Activated CD4-positive, alpha-beta T cell treated with anti-CD3 and anti-CD28 coated beads for 36 hours (primary cell): ENCODE measurements at regions not wholly inside any gene's neighbourhood (a gene's known extent, or its start where the extent isn't known, plus 50 kb on each side); places are given as distances from the start of the nearest gene placed in this dataset.

Experiments
- ATAC-seq: fragments of 200-7000 bp; cut with Tn5 transposase; one replicate; pipeline ENCODE4 v1.10.0; 2021; ENCODE audit warnings: mild to moderate bottlenecking, moderate library complexity
- CTCF ChIA-PET: fragments of 350-600 bp; sonication (Branson Sonifier 250); formaldehyde crosslinking; loops from one replicate; lab custom pipeline; 2021; ENCODE audit warnings: antibody characterized with exemption; lab: Charles Lee
- POLR2A ChIA-PET: fragments of 350-600 bp; sonication (Branson Sonifier 250); formaldehyde crosslinking; loops from one replicate; lab custom pipeline; 2021; ENCODE audit warnings: antibody characterized with exemption, inconsistent platforms; lab: Charles Lee
- DNase-seq: peaks from one replicate; pipeline ENCODE4 v3.0.0-alpha.2; 2020
- H3K27ac Mint-ChIP-seq: one replicate; pipeline ENCODE4 v1.8.0; 2021; ENCODE audit warnings: mixed read lengths
- H3K27me3 Mint-ChIP-seq: one replicate; pipeline ENCODE4 v1.8.0; 2021; ENCODE audit warnings: mixed read lengths
- H3K36me3 Mint-ChIP-seq: one replicate; pipeline ENCODE4 v1.8.0; 2021; ENCODE audit warnings: low read depth, mixed read lengths
- H3K4me1 Mint-ChIP-seq: one replicate; pipeline ENCODE4 v1.8.0; 2021; ENCODE audit warnings: mixed read lengths
- H3K4me3 Mint-ChIP-seq: one replicate; pipeline ENCODE4 v1.8.0; 2021; ENCODE audit warnings: mild to moderate bottlenecking, moderate library complexity, mixed read lengths
- H3K9me3 Mint-ChIP-seq: one replicate; pipeline ENCODE4 v1.8.0; 2021; ENCODE audit warnings: low read depth, mixed read lengths
- intact Hi-C, 2 experiments: fragments of 100-400 bp; cut with DNase I in 1 of 2; cut with micrococcal nuclease in 1 of 2; formaldehyde crosslinking; loops; one replicate each; pipeline versions ENCODE4 v1.14.2 to v1.15.1; 2022 to 2024; cut with DNase I, micrococcal nuclease

GRCh38 chr13:106159295-106160195 lies 375.9 kb downstream of the EFNB2 start:
- Mint-ChIP-seq H3K4me3 (no peak overlapping the region), H3K4me1 (no peaks in the 10 kb centered on the region), H3K9me3 (no peaks in the 10 kb centered on the region), H3K36me3 (no peaks in the 10 kb centered on the region), H3K27me3 (no peaks in the 10 kb centered on the region), H3K27ac (no peak overlapping the region)
- intact Hi-C loops = no loop called here
- DNase-seq (no peak), ATAC-seq (no peak)
- ChIA-PET POLR2A (no interaction called here), CTCF (no interaction called here)

- ChIA-PET POLR2A (no interaction called here), CTCF (no interaction called here)
- DNase-seq = no peak
- no peak for ATAC-seq
- intact Hi-C loops = no loop called here
- H3K36me3 Mint-ChIP-seq = no peaks in the 10 kb centered on the region
- H3K4me3 Mint-ChIP-seq = no peak overlapping the region
- no peaks in the 10 kb centered on the region for H3K9me3 Mint-ChIP-seq
- H3K27me3 Mint-ChIP-seq = no peaks in the 10 kb centered on the region
- no peak overlapping the region for H3K27ac Mint-ChIP-seq
- H3K4me1 Mint-ChIP-seq = no peaks in the 10 kb centered on the region
Observed at GRCh38 chr13:106156468-106156867, 379.0 kb downstream of the EFNB2 start.

GRCh38 chr13:106155411-106155810 lies 380.1 kb downstream of the EFNB2 start:
- ATAC-seq (no peak), DNase-seq (no peak)
- Mint-ChIP-seq H3K9me3 (no peaks in the 10 kb centered on the region), H3K36me3 (no peaks in the 10 kb centered on the region), H3K4me1 (no peaks in the 10 kb centered on the region), H3K27me3 (no peaks in the 10 kb centered on the region), H3K4me3 (no peak overlapping the region), H3K27ac (no peak overlapping the region)
- intact Hi-C loops = no loop called here
- ChIA-PET POLR2A (no interaction called here), CTCF (no interaction called here)

- ATAC-seq = no peak
- intact Hi-C loops = no loop called here
- Mint-ChIP-seq H3K36me3 (no peaks in the 10 kb centered on the region), H3K4me3 (no peak overlapping the region), H3K27me3 (no peaks in the 10 kb centered on the region), H3K4me1 (no peaks in the 10 kb centered on the region), H3K27ac (no peak overlapping the region), H3K9me3 (no peaks in the 10 kb centered on the region)
- ChIA-PET CTCF (no interaction called here), POLR2A (no interaction called here)
- DNase-seq = no peak
Observed at GRCh38 chr13:106153876-106154275, 381.6 kb downstream of the EFNB2 start.

DNA sequence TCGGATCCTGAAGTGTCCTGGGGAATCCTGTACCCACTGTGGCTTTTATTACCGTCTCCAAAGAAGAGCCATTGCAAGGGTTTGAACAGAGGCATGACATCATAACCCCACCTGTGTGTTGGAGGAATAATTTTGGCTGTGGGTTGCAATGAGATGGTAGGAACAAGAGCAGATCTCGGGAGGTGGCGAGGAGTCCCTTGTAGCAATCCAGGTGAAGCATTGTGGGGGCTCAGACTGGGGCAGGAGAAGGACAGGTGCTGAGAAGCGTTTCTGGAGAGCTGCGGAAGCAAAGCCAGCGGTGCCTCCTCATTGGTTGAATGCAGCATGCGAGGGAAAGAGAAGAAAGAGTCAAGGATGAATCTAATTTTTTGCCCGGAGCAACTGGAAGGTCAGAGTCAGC lies 382.4 kb downstream of the EFNB2 start:
- ChIA-PET CTCF (no interaction called here), POLR2A (no interaction called here)
- Mint-ChIP-seq H3K4me1 (no peaks in the 10 kb centered on the region), H3K27me3 (no peaks in the 10 kb centered on the region), H3K4me3 (no peak overlapping the region), H3K9me3 (no peaks in the 10 kb centered on the region), H3K27ac (no peak overlapping the region), H3K36me3 (no peaks in the 10 kb centered on the region)
- intact Hi-C loops = no loop called here
- DNase-seq (no peak), ATAC-seq (no peak)

DNA sequence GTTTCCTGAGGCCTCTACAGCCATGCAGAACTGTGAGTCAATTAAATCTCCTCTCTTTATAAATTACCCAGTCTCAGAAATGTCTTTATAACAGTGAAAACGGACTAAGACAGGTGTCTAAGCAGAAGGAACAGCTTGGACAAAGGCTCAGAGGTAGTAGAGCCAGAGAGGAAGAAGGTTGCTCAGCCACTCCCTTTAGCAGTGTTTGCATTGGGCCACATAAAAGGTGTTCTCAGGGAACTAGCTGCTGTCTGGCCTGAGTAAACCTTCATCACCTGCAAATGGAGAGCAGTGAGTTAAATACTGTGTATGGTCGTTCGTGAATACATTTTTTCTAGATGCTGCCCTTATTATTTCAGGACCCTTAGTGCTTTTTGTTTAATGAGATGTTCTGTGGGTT lies 383.4 kb downstream of the EFNB2 start:
- CTCF ChIA-PET = no interaction called here
- intact Hi-C loops = no loop called here
- DNase-seq = no peak
- H3K36me3 Mint-ChIP-seq = no peaks in the 10 kb centered on the region
- ATAC-seq = no peak
- H3K9me3 Mint-ChIP-seq = no peaks in the 10 kb centered on the region
- no peaks in the 10 kb centered on the region for H3K27me3 Mint-ChIP-seq
- no peak overlapping the region for H3K4me3 Mint-ChIP-seq
- POLR2A ChIA-PET = no interaction called here
- H3K27ac Mint-ChIP-seq = no peak overlapping the region
- no peaks in the 10 kb centered on the region for H3K4me1 Mint-ChIP-seq

- ChIA-PET CTCF (no interaction called here), POLR2A (no interaction called here)
- Mint-ChIP-seq H3K27ac (no peak overlapping the region), H3K27me3 (no peaks in the 10 kb centered on the region), H3K9me3 (no peaks in the 10 kb centered on the region), H3K4me1 (no peaks in the 10 kb centered on the region), H3K36me3 (no peaks in the 10 kb centered on the region), H3K4me3 (no peak overlapping the region)
- DNase-seq (no peak), ATAC-seq (no peak)
- intact Hi-C loops = no loop called here
Observed at GRCh38 chr13:106151056-106151699, 384.3 kb downstream of the EFNB2 start.

- Mint-ChIP-seq H3K4me3 (no peak overlapping the region), H3K27ac (no peak overlapping the region), H3K4me1 (no peaks in the 10 kb centered on the region), H3K36me3 (no peaks in the 10 kb centered on the region), H3K27me3 (no peaks in the 10 kb centered on the region), H3K9me3 (no peaks in the 10 kb centered on the region)
- no peak for ATAC-seq
- intact Hi-C loops = no loop called here
- POLR2A ChIA-PET = no interaction called here
- DNase-seq = no peak
- CTCF ChIA-PET = no interaction called here
Observed at GRCh38 chr13:106145997-106146864, 389.2 kb downstream of the EFNB2 start.

GRCh38 chr13:106145070-106145469 lies 390.4 kb downstream of the EFNB2 start:
- ATAC-seq = no peak
- DNase-seq = no peak
- Mint-ChIP-seq H3K36me3 (no peaks in the 10 kb centered on the region), H3K27me3 (no peaks in the 10 kb centered on the region), H3K9me3 (no peaks in the 10 kb centered on the region), H3K27ac (no peak overlapping the region), H3K4me3 (no peak overlapping the region), H3K4me1 (no peaks in the 10 kb centered on the region)
- intact Hi-C loops = no loop called here
- POLR2A ChIA-PET = no interaction called here
- CTCF ChIA-PET = no interaction called here

- no peaks in the 10 kb centered on the region for H3K36me3 Mint-ChIP-seq
- intact Hi-C loops = no loop called here
- ChIA-PET POLR2A (no interaction called here), CTCF (interaction anchor here (0.7 kb wide), 1 partner anchor 15 kb away, joined by 3 read pairs; no protein-coding TSS in a partner anchor)
- H3K27ac Mint-ChIP-seq = no peak overlapping the region
- H3K4me3 Mint-ChIP-seq = no peak overlapping the region
- ATAC-seq (no peak), DNase-seq (no peak)
- H3K9me3 Mint-ChIP-seq = no peaks in the 10 kb centered on the region
- H3K27me3 Mint-ChIP-seq = no peaks in the 10 kb centered on the region
- H3K4me1 Mint-ChIP-seq = no peaks in the 10 kb centered on the region
Observed at GRCh38 chr13:106143930-106144709, 391.3 kb downstream of the EFNB2 start.

DNA sequence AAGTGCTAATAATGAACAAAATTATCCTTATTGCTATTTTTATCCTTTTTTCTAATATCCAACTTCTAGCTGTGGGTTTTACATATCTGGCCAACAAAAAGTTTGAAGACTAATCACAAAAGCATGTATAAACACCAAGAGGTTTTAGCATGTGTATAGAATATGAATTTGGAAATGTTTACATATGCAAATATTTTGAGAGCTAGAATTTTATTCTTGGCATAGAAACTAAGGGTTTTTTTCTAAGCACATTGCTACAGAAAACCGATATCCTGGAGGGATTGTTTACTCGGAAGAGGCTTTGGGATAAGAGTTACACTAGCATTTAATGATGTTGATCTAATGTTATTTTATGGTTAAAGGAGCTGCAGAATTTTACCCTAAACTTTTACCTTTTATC lies 392.1 kb downstream of the EFNB2 start:
- no peak overlapping the region for H3K27ac Mint-ChIP-seq
- no peaks in the 10 kb centered on the region for H3K36me3 Mint-ChIP-seq
- DNase-seq (no peak), ATAC-seq (no peak)
- intact Hi-C loops = no loop called here
- H3K4me1 Mint-ChIP-seq = no peaks in the 10 kb centered on the region
- no peaks in the 10 kb centered on the region for H3K9me3 Mint-ChIP-seq
- H3K27me3 Mint-ChIP-seq = no peaks in the 10 kb centered on the region
- ChIA-PET POLR2A (no interaction called here), CTCF (no interaction called here)
- no peak overlapping the region for H3K4me3 Mint-ChIP-seq
